Stimulated activated naive CD4-positive, alpha-beta T cell (primary cell): ENCODE measurements at regions not wholly inside any gene's neighbourhood (a gene's known extent, or its start where the extent isn't known, plus 50 kb on each side); places are given as distances from the start of the nearest gene placed in this dataset.
A peak's percentile ranks its signal among the peaks of the same experiment; 100 is the strongest.

Source experiments
- DNase-seq, 6 experiments: peaks; one replicate each; lab custom pipeline; 2025; lab: John Stamatoyannopoulos, UW

GRCh38 chr10:110355141-110355831 is 50.6 kb upstream of the SMNDC1 start:
- no peak for DNase-seq

- peak in 3 of 6 experiments; percentile 35 to 45 (median 41) for DNase-seq
Observed at GRCh38 chr10:110355922-110356627, 51.4 kb upstream of the SMNDC1 start.

- DNase-seq: peak in 4 of 6 experiments; percentile 4 to 64 (median 47)
Observed at GRCh38 chr10:110356628-110357245, 52.0 kb upstream of the SMNDC1 start.

GRCh38 chr10:110357252-110357780 is 52.6 kb upstream of the SMNDC1 start:
- no peak for DNase-seq

GRCh38 chr10:110357871-110358270 is 53.2 kb upstream of the SMNDC1 start:
- no peak for DNase-seq

- no peak for DNase-seq
Observed at GRCh38 chr10:110358278-110358677, 53.6 kb upstream of the SMNDC1 start.

- no peak for DNase-seq
Observed at GRCh38 chr10:110358869-110359629, 54.3 kb upstream of the SMNDC1 start.

- no peak for DNase-seq
Observed at GRCh38 chr10:110360857-110361474, 56.2 kb upstream of the SMNDC1 start.

- DNase-seq: no peak
Observed at GRCh38 chr10:110361800-110362456, 57.2 kb upstream of the SMNDC1 start.

- no peak for DNase-seq
Observed at GRCh38 chr10:110363572-110364411, 59.1 kb upstream of the SMNDC1 start.

GRCh38 chr10:110364531-110364937 is 59.8 kb upstream of the SMNDC1 start:
- no peak for DNase-seq

- DNase-seq: no peak
Observed at GRCh38 chr10:110365356-110366143, 60.8 kb upstream of the SMNDC1 start.

- no peak for DNase-seq
Observed at GRCh38 chr10:110366635-110367034, 61.9 kb upstream of the SMNDC1 start.

GRCh38 chr10:110368002-110368401 is 63.3 kb upstream of the SMNDC1 start:
- no peak for DNase-seq

GRCh38 chr10:110368556-110368955 is 63.8 kb upstream of the SMNDC1 start:
- DNase-seq: no peak

GRCh38 chr10:110370006-110370405 is 65.3 kb upstream of the SMNDC1 start:
- no peak for DNase-seq

- no peak for DNase-seq
Observed at GRCh38 chr10:110372656-110373055, 67.9 kb upstream of the SMNDC1 start.

GRCh38 chr10:110373059-110373458 is 68.3 kb upstream of the SMNDC1 start:
- DNase-seq: no peak
